ENCODE measurements at regions not wholly inside any gene's neighbourhood (a gene's known extent, or its start where the extent isn't known, plus 50 kb on each side); places are given as distances from the start of the nearest gene placed in this dataset.

GRCh38 chr6:24019830-24020229 is 106.2 kb upstream of the NRSN1 start:
- Histone ChIP-seq H2AFZ (ENCODE audit: low read depth, low read length) (no peak overlapping the region), H3K9me3 (ENCODE audit: insufficient read depth, low read length, severe bottlenecking) (no peaks in the 10 kb centered on the region), H3K4me1 (ENCODE audit: insufficient read depth, low read length) (no peaks in the 10 kb centered on the region), H3K36me3 (ENCODE audit: insufficient read depth, low read length) (no peaks in the 10 kb centered on the region), H3K4me2 (ENCODE audit: insufficient read depth, low read length) (no peak overlapping the region), H3K79me2 (ENCODE audit: insufficient read depth, low read length) (no peaks in the 10 kb centered on the region), H3K27ac (ENCODE audit: low read length) (no peak overlapping the region), H3K27me3 (ENCODE audit: insufficient read depth, low read length, poor library complexity) (no peaks in the 10 kb centered on the region), H3K4me3 (ENCODE audit: low read depth in 1 of 2, low read length in 2 of 2) (no peak overlapping the region), H3K9ac (ENCODE audit: low read depth, low read length) (no peak overlapping the region), H4K20me1 (ENCODE audit: insufficient read depth, low read length) (no peaks in the 10 kb centered on the region)
- TF ChIP-seq EZH2 (IDR thresholded peaks at IDR 0.05; ENCODE audit: borderline replicate concordance, low read depth, low read length, severe bottlenecking) (no peak), CTCF (IDR thresholded peaks at IDR 0.05; ENCODE audit: borderline replicate concordance, extremely low read depth, low read length, poor library complexity, severe bottlenecking) (no peak)
- ATAC-seq (ENCODE audit: insufficient read depth, low read depth) (no peak), DNase-seq (no peak)

- H3K4me2 ChIP-seq (ENCODE audit: insufficient read depth, low read length) = no peak overlapping the region
- H3K9me3 ChIP-seq (ENCODE audit: insufficient read depth, low read length, severe bottlenecking) = no peaks in the 10 kb centered on the region
- H3K27ac ChIP-seq (ENCODE audit: low read length) = no peak overlapping the region
- no peaks in the 10 kb centered on the region for H3K36me3 ChIP-seq (ENCODE audit: insufficient read depth, low read length)
- H3K27me3 ChIP-seq (ENCODE audit: insufficient read depth, low read length, poor library complexity) = no peaks in the 10 kb centered on the region
- H3K4me3 ChIP-seq (ENCODE audit: low read depth in 1 of 2, low read length in 2 of 2) = no peak overlapping the region
- no peaks in the 10 kb centered on the region for H4K20me1 ChIP-seq (ENCODE audit: insufficient read depth, low read length)
- DNase-seq = no peak
- TF ChIP-seq CTCF (IDR thresholded peaks at IDR 0.05; ENCODE audit: borderline replicate concordance, extremely low read depth, low read length, poor library complexity, severe bottlenecking) (no peak), EZH2 (IDR thresholded peaks at IDR 0.05; ENCODE audit: borderline replicate concordance, low read depth, low read length, severe bottlenecking) (no peak)
- no peaks in the 10 kb centered on the region for H3K4me1 ChIP-seq (ENCODE audit: insufficient read depth, low read length)
- H2AFZ ChIP-seq (ENCODE audit: low read depth, low read length) = no peak overlapping the region
- H3K79me2 ChIP-seq (ENCODE audit: insufficient read depth, low read length) = no peaks in the 10 kb centered on the region
- no peak for ATAC-seq (ENCODE audit: insufficient read depth, low read depth)
- H3K9ac ChIP-seq (ENCODE audit: low read depth, low read length) = no peak overlapping the region
These were observed 100.0 kb upstream of the NRSN1 start for GRCh38 chr6:24026050-24026449.

- no peaks in the 10 kb centered on the region for H3K79me2 ChIP-seq (ENCODE audit: insufficient read depth, low read length)
- H3K9me3 ChIP-seq (ENCODE audit: insufficient read depth, low read length, severe bottlenecking) = no peaks in the 10 kb centered on the region
- H3K4me3 ChIP-seq (ENCODE audit: low read depth in 1 of 2, low read length in 2 of 2) = no peak overlapping the region
- TF ChIP-seq CTCF (IDR thresholded peaks at IDR 0.05; ENCODE audit: borderline replicate concordance, extremely low read depth, low read length, poor library complexity, severe bottlenecking) = no peak
- TF ChIP-seq EZH2 (IDR thresholded peaks at IDR 0.05; ENCODE audit: borderline replicate concordance, low read depth, low read length, severe bottlenecking) = no peak
- H3K4me2 ChIP-seq (ENCODE audit: insufficient read depth, low read length) = no peak overlapping the region
- no peak for DNase-seq
- H3K9ac ChIP-seq (ENCODE audit: low read depth, low read length) = no peak overlapping the region
- no peak overlapping the region for H3K27ac ChIP-seq (ENCODE audit: low read length)
- no peak overlapping the region for H2AFZ ChIP-seq (ENCODE audit: low read depth, low read length)
- no peak for ATAC-seq (ENCODE audit: insufficient read depth, low read depth)
- H3K36me3 ChIP-seq (ENCODE audit: insufficient read depth, low read length) = no peaks in the 10 kb centered on the region
- no peaks in the 10 kb centered on the region for H3K4me1 ChIP-seq (ENCODE audit: insufficient read depth, low read length)
- H4K20me1 ChIP-seq (ENCODE audit: insufficient read depth, low read length) = no peaks in the 10 kb centered on the region
- H3K27me3 ChIP-seq (ENCODE audit: insufficient read depth, low read length, poor library complexity) = no peaks in the 10 kb centered on the region
These were observed 94.5 kb upstream of the NRSN1 start for GRCh38 chr6:24031496-24031895.

Measured in DND-41 (cell line).